Left hindlimb (tissue), 1 donor: ENCODE measurements at regions not wholly inside any gene's neighbourhood (a gene's known extent, or its start where the extent isn't known, plus 50 kb on each side); places are given as distances from the start of the nearest gene placed in this dataset.

Experiments
- DNase-seq: peaks from one replicate; pipeline ENCODE4 v3.0.0-alpha.2; 2018

- DNase-seq: no peak
These were observed 102.9 kb upstream of the RIOK3 start for GRCh38 chr18:23350188-23350587.

GRCh38 chr18:23351521-23351920 is 101.6 kb upstream of the RIOK3 start:
- no peak for DNase-seq

- no peak for DNase-seq
These were observed 101.0 kb upstream of the RIOK3 start for GRCh38 chr18:23352042-23352441.

DNA sequence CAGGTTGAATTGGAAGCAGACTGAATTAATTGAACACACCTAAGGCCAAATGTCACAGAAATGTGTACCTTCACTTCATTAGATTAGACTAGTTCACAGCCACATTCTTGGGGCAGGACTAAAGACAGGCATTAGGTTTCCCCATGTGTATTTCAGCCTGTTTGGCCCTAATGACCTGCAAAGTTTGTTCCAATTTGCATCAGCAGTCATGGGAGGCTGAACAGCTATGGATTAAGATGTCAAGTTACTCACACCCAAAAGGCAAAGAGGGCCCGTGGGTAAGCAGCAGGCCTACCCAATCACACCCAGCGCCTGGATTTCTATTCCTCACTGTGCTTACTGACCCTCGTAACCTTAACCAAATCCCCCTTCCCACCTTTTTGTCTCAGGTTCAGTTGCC is 99.6 kb upstream of the RIOK3 start:
- no peak for DNase-seq

- no peak for DNase-seq
These were observed 98.5 kb upstream of the RIOK3 start for GRCh38 chr18:23354625-23355024.

DNA sequence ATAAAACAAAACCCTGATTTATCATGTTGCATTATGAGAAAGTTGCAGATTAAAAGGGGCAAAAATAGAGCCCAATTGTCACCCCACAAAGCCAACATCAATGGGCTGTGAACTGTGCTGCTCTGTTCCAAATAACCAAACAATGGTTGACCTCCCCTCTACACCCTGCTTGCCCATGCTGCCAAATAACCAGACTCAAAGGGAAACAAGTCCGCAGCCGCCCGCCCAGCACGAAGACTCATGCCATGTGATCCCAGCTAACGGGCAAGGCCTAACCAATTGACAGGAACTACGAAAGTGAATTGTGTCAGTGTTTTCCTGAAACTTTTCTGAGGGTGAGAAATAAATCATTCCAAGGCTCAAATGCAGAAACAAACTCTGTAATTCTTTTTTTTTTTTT is 97.9 kb upstream of the RIOK3 start:
- DNase-seq: no peak

GRCh38 chr18:23356424-23356823 is 96.7 kb upstream of the RIOK3 start:
- no peak for DNase-seq

- DNase-seq: no peak
These were observed 96.0 kb upstream of the RIOK3 start for GRCh38 chr18:23356915-23357601.

DNA sequence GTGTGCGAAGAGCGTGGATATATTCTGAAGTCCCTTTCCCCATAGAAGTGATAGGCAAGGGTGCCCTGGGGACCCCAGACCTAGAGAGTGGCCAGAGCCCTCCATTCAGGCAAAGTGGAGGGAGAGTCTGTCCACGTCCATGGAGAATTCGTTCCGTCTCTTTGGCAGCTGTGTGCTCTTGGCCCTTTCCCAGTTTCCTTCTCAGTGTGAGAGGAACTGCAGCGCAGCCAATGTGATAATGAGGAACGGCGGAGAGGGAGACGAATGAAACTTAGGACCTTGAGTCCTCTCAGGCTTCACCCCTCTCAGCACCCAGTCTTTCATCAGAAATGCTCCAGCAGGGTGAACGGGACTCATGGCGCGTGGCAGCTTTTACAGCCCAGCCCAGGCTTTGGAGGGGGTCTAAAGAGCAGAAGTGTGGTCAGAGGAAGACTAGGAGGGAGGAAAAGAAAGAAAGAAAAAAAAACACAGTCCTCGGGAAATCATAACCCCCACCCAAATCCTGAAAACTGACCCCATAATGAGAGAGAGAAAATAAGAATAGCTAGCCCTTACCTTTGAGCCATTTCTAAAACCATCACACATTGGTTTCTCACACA is 95.0 kb upstream of the RIOK3 start:
- peak; percentile 71 for DNase-seq

DNA sequence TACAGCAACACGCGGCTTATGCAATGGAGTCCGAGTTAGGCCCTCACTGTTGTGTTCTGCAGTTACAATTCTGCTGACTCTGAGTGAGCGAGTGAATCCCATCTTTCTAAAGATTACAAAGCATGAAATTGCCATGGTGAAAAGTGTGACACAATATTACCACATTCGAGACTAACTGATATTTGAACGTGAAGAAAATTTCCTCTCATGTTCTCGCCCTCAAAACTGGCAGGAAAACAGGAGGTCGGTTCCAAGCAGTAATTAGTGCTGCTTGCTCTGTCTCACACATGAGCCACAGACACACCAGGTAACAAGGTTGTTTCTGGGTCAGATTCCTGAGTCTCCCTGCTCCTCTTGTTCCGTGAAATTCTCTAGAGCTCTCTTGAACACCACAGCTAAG is 93.7 kb upstream of the RIOK3 start:
- DNase-seq: no peak

GRCh38 chr18:23363865-23364570 is 89.1 kb upstream of the RIOK3 start:
- no peak for DNase-seq

DNA sequence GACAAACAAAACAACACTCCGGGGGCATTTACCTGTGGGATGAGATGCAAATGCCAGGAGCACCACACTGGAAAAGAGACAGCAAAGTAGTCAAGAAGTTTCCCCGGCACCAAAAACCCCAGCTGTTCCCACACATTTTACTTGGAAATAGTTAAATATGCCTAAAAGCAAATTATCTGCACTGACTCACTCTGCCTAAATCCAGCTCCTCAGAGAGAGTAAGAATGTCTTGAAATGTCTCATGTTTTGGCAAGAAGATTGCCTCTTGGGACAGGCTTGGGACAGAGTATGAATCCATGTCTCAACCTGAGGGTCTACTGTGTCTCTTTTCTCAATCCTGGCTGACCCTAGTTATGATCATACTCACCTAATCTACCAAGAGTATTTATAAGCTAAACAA is 87.5 kb upstream of the RIOK3 start:
- no peak for DNase-seq

DNA sequence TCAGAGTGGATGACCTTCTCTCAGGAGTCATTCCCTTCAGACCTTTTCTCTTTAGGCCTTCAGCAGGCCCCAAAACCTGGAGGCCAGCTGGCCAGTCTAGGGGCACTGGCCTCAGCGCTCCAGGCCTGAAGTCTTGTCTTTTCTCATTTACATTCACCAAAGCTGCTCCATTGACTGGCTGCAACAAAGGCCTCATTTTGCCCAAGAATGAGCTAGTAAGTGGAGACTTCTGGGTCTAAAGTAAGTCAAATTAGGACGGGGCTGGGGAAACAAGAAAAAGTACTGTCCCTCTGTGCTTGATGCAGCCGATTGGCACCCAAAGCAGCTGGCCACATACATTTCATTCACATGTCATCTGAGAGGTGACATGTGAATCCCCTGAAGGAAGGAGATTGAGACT is 83.8 kb upstream of the RIOK3 start:
- no peak for DNase-seq

GRCh38 chr18:23373570-23373969 is 79.5 kb upstream of the RIOK3 start:
- DNase-seq: no peak

- DNase-seq: no peak
These were observed 75.3 kb upstream of the RIOK3 start for GRCh38 chr18:23377669-23378301.

DNA sequence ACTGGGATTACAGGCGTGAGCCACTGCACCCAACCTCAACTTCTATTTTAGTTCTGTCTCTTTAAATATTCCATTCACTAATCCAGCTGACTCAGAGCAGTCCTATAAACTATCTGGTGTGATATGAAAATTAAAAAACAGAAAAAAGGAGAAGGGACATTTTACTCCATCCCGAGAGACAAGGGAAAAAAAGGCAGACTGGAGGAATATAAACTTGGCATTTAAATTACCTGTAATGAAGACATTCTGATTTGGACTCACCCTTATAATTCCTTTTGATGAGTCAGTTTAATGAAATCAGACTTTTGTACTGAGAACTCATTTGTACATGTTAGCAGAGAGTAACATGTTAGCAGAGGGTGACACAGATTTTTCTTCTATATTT is 74.8 kb upstream of the RIOK3 start:
- DNase-seq: no peak

GRCh38 chr18:23380001-23380550 is 73.0 kb upstream of the RIOK3 start:
- DNase-seq: no peak

DNA sequence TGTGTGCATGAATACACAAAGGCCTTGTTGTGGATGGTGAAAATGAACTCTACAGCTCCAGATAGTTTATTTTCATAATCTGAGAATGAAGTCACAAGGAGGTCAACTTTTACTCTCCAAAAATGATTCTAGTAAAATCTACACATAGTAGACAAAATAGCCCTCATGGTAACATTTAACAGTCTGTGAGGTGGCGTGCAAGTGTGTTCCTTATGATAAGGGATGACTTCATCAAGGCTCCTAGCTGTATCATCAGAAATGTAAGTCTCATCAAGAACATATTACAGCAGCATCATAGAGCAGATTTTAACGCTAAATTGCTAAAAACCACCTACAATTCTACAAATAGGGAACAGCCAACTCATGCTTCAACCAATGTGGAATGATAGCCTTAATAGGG is 72.3 kb upstream of the RIOK3 start:
- DNase-seq: no peak

GRCh38 chr18:23383494-23383893 is 69.6 kb upstream of the RIOK3 start:
- DNase-seq: no peak

- DNase-seq: no peak
These were observed 68.0 kb upstream of the RIOK3 start for GRCh38 chr18:23384778-23385736.

DNA sequence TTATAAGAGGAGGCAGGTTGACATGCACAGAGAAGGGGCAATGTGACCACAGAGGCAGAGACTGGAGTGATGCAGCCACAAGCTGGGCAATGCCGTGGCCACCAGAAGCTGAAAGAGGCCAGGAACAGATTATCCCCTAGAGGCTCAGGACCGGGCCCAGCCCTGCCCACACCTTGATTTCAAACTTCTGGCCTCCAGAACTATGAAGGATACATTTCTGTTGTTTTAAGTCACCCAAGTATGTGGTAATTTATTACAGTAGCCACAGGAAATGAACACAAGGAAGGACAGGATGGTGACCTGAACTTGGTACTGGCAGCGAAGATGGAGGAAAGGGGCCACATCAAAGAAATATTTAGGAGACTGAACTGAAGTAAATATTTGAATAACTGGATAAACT is 66.8 kb upstream of the RIOK3 start:
- no peak for DNase-seq

- no peak for DNase-seq
These were observed 65.8 kb upstream of the RIOK3 start for GRCh38 chr18:23387265-23387664.
